Neuron (in vitro differentiated cells): ENCODE measurements at regions not wholly inside any gene's neighbourhood (a gene's known extent, or its start where the extent isn't known, plus 50 kb on each side); places are given as distances from the start of the nearest gene placed in this dataset.

Source experiments
- H2AFZ ChIP-seq: one replicate; pipeline ENCODE4 v1.6.1; 2013; ENCODE audit warnings: low read depth, mild to moderate bottlenecking, inconsistent platforms, low read length, moderate library complexity
- H3K27me3 ChIP-seq: one replicate; pipeline ENCODE4 v1.6.1; 2013; ENCODE audit warnings: low read length; ENCODE audit not compliant: insufficient read depth
- H3K36me3 ChIP-seq: one replicate; pipeline ENCODE4 v1.6.1; 2013; ENCODE audit warnings: low read length; ENCODE audit not compliant: insufficient read depth
- H3K4me1 ChIP-seq: one replicate; pipeline ENCODE4 v1.6.1; 2013; ENCODE audit warnings: low read length; ENCODE audit not compliant: insufficient read depth
- H3K4me3 ChIP-seq: 2 replicates; pipeline ENCODE4 v1.5.1; 2013; ENCODE audit warnings: mild to moderate bottlenecking, low read length, moderate library complexity
- H3K9me3 ChIP-seq: one replicate; pipeline ENCODE4 v1.6.1; 2013; ENCODE audit warnings: low read length

DNA sequence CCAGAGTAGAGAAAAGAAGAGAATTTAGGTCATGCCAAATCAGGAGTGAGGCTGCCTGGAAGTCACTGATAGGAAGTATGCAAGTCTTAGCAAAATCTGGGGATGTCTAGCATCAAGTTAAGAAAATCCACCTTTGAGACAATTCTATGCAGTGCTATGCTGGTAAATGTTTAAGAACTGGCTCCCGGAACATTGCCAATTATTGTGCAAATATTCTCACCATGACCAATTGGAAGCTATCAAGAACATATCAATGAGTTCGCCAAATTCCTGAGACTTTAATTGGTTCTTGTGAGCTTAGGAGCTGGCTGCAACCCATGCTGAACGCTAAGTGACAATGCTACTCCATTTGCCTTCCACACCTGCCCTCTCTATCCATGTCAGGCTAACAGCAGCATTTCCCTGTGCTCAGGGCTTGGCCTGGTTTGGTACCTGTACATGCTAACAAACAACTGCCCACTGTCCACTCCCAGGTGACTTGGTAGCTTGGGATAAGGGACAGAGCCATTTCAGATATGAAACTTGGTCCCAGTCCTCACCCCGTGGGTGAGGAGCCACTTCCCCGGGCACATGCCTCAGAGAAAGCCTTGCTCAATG lies 172.9 kb upstream of the KLHL29 start:
- Histone ChIP-seq H3K36me3 (no peaks in the 10 kb centered on the region), H3K27me3 (no peaks in the 10 kb centered on the region), H2AFZ (no peak overlapping the region), H3K4me3 (no peak overlapping the region), H3K4me1 (no peaks in the 10 kb centered on the region), H3K9me3 (no peaks in the 10 kb centered on the region)

DNA sequence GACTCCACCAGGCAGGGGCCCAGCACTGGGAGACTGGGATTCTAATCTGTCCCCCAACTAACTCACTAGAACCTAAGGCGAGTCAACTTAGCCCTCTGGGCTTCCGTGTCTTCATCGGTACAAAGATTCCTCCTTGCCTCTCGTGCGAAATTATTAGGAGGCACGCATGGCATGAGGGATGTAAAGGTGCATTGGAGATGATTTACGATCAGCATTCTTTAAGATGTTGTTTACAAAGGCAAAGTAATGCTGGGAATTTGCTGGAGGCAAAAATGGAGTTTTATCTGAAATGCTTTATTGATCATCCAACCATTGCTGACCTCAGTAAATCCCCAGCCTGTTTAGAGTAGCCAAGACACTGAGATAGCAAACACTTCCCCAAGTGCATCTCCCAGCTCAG lies 171.8 kb upstream of the KLHL29 start:
- no peaks in the 10 kb centered on the region for H3K27me3 ChIP-seq

DNA sequence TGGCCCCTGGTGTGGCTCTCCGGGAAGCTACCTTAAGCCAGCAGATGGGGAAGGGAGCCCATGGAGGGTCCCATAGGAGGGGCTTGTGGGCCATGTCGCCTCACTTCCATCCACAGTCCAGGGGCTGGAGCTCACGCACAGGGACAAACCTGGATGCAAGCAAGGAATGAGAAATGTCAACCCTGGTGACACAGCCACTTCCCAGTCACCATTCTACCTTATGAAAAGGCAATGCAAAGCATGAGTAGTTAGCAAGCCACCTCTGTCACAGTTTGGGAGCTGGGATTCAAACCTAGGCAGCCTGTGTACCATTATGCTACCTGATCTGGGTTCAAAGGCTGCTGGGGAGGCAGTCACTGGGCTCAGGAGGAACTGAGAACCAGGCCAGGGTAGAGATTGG lies 170.0 kb upstream of the KLHL29 start:
- no peak overlapping the region for H3K4me3 ChIP-seq
- peaks cover under 1% of the 10 kb centered on the region for H3K4me1 ChIP-seq
- H2AFZ ChIP-seq, result no peak overlapping the region
- no peaks in the 10 kb centered on the region for H3K27me3 ChIP-seq
- H3K36me3 ChIP-seq, result no peaks in the 10 kb centered on the region
- no peaks in the 10 kb centered on the region for H3K9me3 ChIP-seq

More for the DNA sequence above, 171.8 kb upstream of the KLHL29 start:
- H3K9me3 ChIP-seq, result no peaks in the 10 kb centered on the region
- H3K4me3 ChIP-seq, result no peak overlapping the region
- no peaks in the 10 kb centered on the region for H3K36me3 ChIP-seq
- H3K4me1 ChIP-seq, result no peaks in the 10 kb centered on the region
- no peak overlapping the region for H2AFZ ChIP-seq

DNA sequence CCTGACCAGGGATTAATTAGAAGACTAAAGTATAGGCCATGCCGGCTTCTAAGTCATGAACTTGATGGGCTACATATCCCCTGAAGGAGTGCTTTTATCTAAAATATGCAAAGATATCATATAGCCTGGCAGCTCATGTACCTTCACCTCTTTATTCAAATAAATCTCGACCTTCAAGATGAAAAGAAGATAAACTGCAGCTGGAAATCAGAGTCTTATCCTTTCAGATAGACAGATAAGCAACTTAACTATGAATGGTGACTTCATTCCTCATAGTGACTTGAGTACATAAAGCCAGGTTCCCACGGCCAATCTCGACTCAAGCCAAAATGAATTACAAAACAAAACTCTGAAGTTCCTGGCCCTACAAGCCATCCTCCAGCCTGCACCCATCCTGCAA lies 165.3 kb upstream of the KLHL29 start:
- Histone ChIP-seq H3K4me3 (no peak overlapping the region), H3K27me3 (no peaks in the 10 kb centered on the region), H2AFZ (no peak overlapping the region), H3K4me1 (peaks cover 15% of the 10 kb centered on the region), H3K9me3 (no peaks in the 10 kb centered on the region), H3K36me3 (no peaks in the 10 kb centered on the region)

DNA sequence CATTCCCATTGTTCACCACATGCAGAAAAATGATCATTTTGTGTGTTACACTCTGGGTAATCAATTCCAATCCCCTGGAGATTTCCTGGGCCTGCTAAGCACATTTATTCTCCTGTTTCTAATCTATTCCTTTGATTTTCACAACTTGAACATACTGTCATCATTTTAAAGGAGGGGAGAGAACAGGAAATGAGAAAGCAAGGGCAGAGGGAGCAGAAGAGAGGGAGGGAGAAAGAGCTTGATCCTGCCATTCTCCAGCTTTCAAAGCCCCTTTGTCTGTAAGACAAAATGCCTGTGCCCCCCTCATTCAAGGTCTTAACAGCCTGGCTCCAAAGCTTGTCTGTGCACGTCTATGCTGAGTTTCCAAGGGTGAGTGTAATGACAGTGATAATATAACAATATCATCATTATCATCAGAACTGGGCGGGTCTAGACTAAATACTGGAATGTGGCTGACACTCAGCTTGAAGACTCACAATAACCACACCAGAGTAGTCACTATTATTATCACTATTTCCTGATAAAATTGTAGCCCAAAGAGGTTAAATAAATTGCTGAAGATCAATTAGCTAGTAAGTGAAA lies 164.4 kb upstream of the KLHL29 start:
- H3K27me3 ChIP-seq, result no peaks in the 10 kb centered on the region
- H3K4me1 ChIP-seq, result peaks cover 15% of the 10 kb centered on the region
- no peak overlapping the region for H2AFZ ChIP-seq
- H3K4me3 ChIP-seq, result no peak overlapping the region
- no peaks in the 10 kb centered on the region for H3K36me3 ChIP-seq
- H3K9me3 ChIP-seq, result no peaks in the 10 kb centered on the region

DNA sequence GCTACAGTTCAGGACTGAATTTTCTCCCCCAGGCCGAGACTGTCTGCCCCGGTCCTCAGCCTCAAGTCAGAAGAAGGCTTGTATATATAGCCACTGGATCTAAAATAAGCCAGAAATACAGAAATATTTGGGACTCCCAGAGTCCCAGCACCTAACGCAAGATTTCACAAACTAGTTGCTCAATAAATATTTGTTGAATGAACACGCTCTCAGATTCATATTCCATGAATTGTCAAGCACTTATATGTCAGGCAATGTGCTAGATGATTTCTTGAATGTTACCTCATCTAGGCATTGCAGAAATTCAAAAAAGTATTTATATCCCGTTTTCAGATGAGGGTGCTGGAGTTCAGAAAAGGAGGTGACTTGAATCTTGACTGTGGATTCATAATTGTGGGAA lies 163.7 kb upstream of the KLHL29 start:
- H2AFZ ChIP-seq, result no peak overlapping the region
- H3K4me1 ChIP-seq, result peaks cover 15% of the 10 kb centered on the region
- no peaks in the 10 kb centered on the region for H3K36me3 ChIP-seq
- no peaks in the 10 kb centered on the region for H3K27me3 ChIP-seq
- no peak overlapping the region for H3K4me3 ChIP-seq
- no peaks in the 10 kb centered on the region for H3K9me3 ChIP-seq

DNA sequence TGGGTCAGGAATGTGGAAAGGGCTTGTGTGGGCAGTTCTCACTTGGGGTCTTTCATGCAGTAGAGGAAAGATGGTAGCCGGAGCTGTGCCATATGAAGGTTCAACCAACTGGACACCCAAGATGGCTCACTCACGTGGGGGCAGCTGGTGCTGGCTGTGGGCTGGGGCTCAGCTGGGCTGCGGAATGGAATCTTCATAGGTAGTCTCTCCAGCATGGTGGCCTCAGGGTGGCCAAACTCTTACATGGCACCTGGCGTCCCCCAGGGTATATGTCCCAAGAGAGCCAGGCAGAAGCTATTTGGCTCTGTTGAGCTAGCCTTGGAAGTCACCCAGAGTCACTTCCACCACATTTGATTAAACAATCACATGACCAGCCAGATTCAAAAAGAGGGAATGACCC lies 163.1 kb upstream of the KLHL29 start:
- Histone ChIP-seq H3K4me1 (peaks cover 15% of the 10 kb centered on the region), H3K36me3 (no peaks in the 10 kb centered on the region), H3K9me3 (no peaks in the 10 kb centered on the region), H3K27me3 (no peaks in the 10 kb centered on the region), H2AFZ (no peak overlapping the region), H3K4me3 (no peak overlapping the region)

DNA sequence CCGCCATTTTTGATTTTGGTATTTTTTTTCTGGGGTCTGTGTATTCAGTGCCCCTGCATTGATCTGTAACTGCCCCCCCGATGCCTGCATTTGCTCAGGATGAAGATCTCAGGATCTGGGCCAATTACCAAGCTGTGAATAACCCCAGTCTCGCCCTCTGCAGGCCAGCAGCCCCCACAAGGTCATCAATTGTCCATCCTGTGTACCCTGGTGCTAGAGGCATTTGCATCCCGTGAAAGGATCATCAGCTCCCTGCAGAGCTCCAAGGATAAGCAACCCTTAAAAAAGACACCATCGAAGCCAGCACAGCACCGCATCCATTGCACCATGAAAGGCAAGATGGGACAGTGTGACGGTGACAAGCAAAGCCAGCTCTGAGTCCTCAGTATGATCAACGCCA lies 154.1 kb upstream of the KLHL29 start:
- Histone ChIP-seq H3K36me3 (no peaks in the 10 kb centered on the region), H2AFZ (no peak overlapping the region), H3K4me3 (no peak overlapping the region), H3K9me3 (no peaks in the 10 kb centered on the region), H3K4me1 (peaks cover 4% of the 10 kb centered on the region), H3K27me3 (no peaks in the 10 kb centered on the region)

DNA sequence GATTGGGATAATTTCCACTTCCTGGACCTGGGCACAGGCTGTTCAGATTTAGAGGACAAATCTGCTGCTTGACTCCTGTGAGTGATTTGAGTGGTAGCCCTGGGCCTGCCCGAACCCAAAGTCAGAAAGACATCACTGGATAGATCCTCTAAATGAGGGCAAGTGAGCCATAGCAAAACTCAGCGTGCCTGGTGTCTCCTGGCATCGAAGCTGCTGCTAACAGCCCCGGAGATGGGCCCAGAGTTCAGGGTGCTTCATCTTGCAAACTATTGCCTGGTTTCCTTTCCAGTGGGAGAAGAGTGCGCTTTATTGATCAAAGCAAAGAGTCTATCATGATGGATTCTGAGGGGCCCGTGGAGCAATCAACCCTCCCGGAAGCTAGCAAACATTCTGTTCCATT lies 153.1 kb upstream of the KLHL29 start:
- Histone ChIP-seq H2AFZ (no peak overlapping the region), H3K4me3 (no peak overlapping the region), H3K4me1 (peaks cover 4% of the 10 kb centered on the region), H3K27me3 (no peaks in the 10 kb centered on the region), H3K36me3 (no peaks in the 10 kb centered on the region), H3K9me3 (no peaks in the 10 kb centered on the region)

DNA sequence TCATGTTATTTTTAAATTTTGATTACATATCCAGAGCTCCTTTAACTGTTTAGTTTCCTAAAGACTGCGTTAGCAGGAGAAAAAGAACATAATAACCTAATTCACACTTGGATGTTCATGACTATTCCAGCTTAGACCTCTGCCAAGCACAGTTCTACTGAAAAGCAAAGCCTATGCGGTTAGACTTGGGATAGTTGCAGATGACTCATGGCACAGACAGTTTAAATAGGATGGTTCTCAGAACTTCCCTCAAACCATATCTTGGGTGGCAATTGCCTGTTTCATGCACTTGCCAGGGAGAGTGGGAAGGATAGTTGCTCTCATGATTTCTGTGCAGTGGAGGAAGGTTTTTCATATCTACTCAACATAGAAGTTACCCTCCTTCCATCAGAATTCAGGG lies 149.7 kb upstream of the KLHL29 start:
- H2AFZ ChIP-seq, result no peak overlapping the region
- no peak overlapping the region for H3K4me3 ChIP-seq
- no peaks in the 10 kb centered on the region for H3K36me3 ChIP-seq

DNA sequence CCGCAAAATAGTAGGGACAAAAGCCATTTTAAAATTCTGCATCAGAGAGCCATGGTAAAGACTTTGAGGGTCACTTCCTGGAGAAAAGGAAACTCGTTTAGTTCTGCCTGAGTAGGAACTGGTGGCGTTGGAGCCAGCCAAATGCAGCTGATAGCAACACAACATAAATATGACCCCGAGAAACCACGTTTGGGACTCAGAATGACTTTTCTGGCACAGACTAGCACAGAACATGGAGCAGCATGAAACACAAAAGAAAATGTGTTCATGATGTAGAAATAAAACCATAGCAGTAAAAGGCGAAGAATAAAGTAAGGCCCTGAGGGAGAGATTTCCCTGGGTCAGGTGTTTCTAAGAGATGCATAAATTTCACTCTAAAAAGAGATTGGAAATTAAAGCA lies 149.2 kb upstream of the KLHL29 start:
- Histone ChIP-seq H3K27me3 (no peaks in the 10 kb centered on the region), H3K4me1 (peaks cover 9% of the 10 kb centered on the region), H3K4me3 (no peak overlapping the region), H3K36me3 (no peaks in the 10 kb centered on the region), H3K9me3 (no peaks in the 10 kb centered on the region), H2AFZ (no peak overlapping the region)

More for the DNA sequence above, 149.7 kb upstream of the KLHL29 start:
- Histone ChIP-seq H3K27me3 (no peaks in the 10 kb centered on the region), H3K4me1 (peaks cover 9% of the 10 kb centered on the region), H3K9me3 (no peaks in the 10 kb centered on the region)

DNA sequence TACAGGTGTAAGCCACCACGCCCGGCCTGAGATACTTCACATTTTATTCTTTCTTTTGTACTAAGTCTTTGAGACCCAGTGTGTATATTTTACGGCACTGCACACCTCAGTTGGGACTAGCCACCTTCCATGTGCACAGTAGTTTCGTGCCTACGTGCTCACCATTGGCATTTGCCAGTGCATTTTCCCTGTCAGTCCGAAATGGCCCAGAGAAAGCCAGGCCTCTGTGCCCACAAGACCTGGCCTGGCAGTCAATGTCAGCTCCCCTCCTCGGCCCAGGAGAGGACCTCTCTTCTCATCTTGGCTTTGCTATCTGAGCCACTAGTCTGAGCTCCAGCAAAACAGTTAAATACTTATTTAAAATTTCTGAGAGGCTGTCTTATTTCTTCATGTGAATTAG lies 147.8 kb upstream of the KLHL29 start:
- Histone ChIP-seq H3K9me3 (no peaks in the 10 kb centered on the region), H3K4me3 (no peak overlapping the region), H2AFZ (no peak overlapping the region), H3K27me3 (no peaks in the 10 kb centered on the region), H3K36me3 (no peaks in the 10 kb centered on the region), H3K4me1 (peaks cover 5% of the 10 kb centered on the region)

DNA sequence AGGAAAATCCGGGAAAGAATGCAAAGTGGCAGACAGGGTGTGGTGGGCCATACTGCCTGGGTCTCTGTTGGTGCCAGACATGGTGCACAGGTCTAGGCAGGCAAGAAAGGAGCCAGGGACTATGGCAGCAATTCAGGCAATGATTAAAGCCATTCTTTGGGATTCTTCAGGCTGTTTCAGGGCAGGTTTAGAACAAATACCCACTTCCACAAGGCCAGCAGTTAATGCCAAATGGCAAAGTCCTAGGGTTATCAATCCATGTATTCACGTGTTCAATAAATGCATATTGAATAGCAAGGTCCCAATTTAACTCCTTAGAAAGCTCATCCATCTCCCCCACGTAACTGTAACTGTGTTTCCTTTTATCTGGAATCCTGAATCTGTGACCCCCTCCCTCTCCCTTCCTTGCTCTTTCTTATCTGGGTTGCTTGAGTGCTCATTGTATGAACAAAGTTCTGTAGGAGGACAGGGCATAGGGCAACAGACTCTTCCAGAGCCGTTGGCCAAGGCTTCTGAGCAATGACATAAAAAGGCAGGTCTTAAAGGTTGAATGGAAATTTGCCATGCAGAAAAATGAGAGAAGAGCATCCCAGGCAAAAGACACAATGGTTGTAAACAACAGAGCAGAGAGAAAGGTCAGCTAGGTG lies 146.8 kb upstream of the KLHL29 start:
- Histone ChIP-seq H3K36me3 (no peaks in the 10 kb centered on the region), H3K9me3 (no peaks in the 10 kb centered on the region), H3K4me3 (no peak overlapping the region), H3K27me3 (no peaks in the 10 kb centered on the region), H2AFZ (no peak overlapping the region), H3K4me1 (peaks cover 5% of the 10 kb centered on the region)

DNA sequence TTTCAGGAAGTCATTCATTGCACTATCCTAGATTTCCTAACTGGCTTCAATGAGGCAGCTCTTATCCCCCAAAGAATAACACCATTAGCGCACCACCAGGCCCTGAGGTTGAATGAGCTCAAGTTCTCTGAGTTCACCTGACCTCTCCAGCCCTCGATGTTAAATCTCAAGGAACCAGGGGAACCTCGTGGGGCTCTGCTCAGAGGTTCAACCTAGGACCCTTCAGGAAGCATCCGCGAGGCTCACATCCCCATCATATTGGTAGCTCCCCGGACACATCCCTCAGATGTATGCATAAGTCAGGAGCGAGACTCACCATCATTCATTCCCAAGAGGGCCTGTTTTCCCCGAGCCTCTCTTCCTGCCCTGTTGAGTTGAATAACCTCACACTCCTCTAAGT lies 145.6 kb upstream of the KLHL29 start:
- Histone ChIP-seq H3K36me3 (no peaks in the 10 kb centered on the region), H3K4me1 (peaks cover 5% of the 10 kb centered on the region), H3K9me3 (no peaks in the 10 kb centered on the region), H2AFZ (no peak overlapping the region), H3K4me3 (no peak overlapping the region), H3K27me3 (no peaks in the 10 kb centered on the region)
